NCI-H1436 treated with DMSO at 0.1 percent for 48 hours (cell line): ENCODE measurements at regions not wholly inside any gene's neighbourhood (a gene's known extent, or its start where the extent isn't known, plus 50 kb on each side); places are given as distances from the start of the nearest gene placed in this dataset.
"Not testable (repeated sequence)": the region's sequence is repeated elsewhere in the genome, so short reads cannot be mapped to it uniquely, and the experiment has no call there.

ENCODE experiments used
- DNase-seq: peaks from one replicate; lab custom pipeline; 2025; lab: John Stamatoyannopoulos, UW

GRCh38 chr3:163196245-163196644, 1699.6 kb downstream of the OTOL1 start:
- DNase-seq, result no peak

- DNase-seq, result no peak
Observed at GRCh38 chr3:163185721-163186350, 1689.2 kb downstream of the OTOL1 start.

GRCh38 chr3:163175970-163176369, 1679.4 kb downstream of the OTOL1 start:
- DNase-seq, result no peak

- not testable (repeated sequence) for DNase-seq
Observed at GRCh38 chr3:163172513-163172912, 1675.9 kb downstream of the OTOL1 start.

- no peak for DNase-seq
Observed at GRCh38 chr3:163166197-163166596, 1669.6 kb downstream of the OTOL1 start.

GRCh38 chr3:163159306-163159705, 1662.7 kb downstream of the OTOL1 start:
- DNase-seq, result no peak

- no peak for DNase-seq
Observed at GRCh38 chr3:163139600-163139999, 1643.0 kb downstream of the OTOL1 start.

GRCh38 chr3:163138258-163138657, 1641.7 kb downstream of the OTOL1 start:
- DNase-seq, result no peak

GRCh38 chr3:163132111-163132510, 1635.5 kb downstream of the OTOL1 start:
- DNase-seq, result no peak

GRCh38 chr3:163129287-163129686, 1632.7 kb downstream of the OTOL1 start:
- DNase-seq, result no peak

GRCh38 chr3:163126115-163126514, 1629.5 kb downstream of the OTOL1 start:
- no peak for DNase-seq
